Naive thymus-derived CD8-positive, alpha-beta T cell (primary cell): ENCODE measurements at regions not wholly inside any gene's neighbourhood (a gene's known extent, or its start where the extent isn't known, plus 50 kb on each side); places are given as distances from the start of the nearest gene placed in this dataset.
"Not testable (repeated sequence)": the region's sequence is repeated elsewhere in the genome, so short reads cannot be mapped to it uniquely, and the experiment has no call there.

Source experiments
- ATAC-seq, 2 donors: fragments of 150-1000 bp; cut with Tn5 transposase in 1 of 2; sonication (Bioruptor Pico), chemical (Tn5 transposase) in 1 of 2; 1 replicate in 1 of 2; 2 replicates in 1 of 2; pipeline ENCODE4 v1.10.0; 2021; ENCODE audit warnings: mild to moderate bottlenecking in 2 of 2, moderate library complexity in 2 of 2
- POLR2A ChIA-PET: fragments of 350-600 bp; sonication (Branson Sonifier 250); formaldehyde crosslinking; loops from one replicate; lab custom pipeline; 2021; ENCODE audit warnings: antibody characterized with exemption; lab: Charles Lee
- DNase-seq, 10 donors: peaks; one replicate each; pipeline versions ENCODE4 v3.0.0 to v3.0.0-alpha.2; 2020 to 2022
- H3K27ac Mint-ChIP-seq, 10 donors: one replicate each; pipeline ENCODE4 v1.8.0; 2020 to 2022; ENCODE audit warnings: mild to moderate bottlenecking in 10 of 10, mixed read lengths in 10 of 10, moderate library complexity in 4 of 10, inconsistent platforms in 1 of 10
- H3K27me3 Mint-ChIP-seq, 5 donors: one replicate each; pipeline ENCODE4 v1.8.0; 2021 to 2022; ENCODE audit warnings: mixed read lengths in 5 of 5
- H3K36me3 Mint-ChIP-seq, 3 donors: one replicate each; pipeline ENCODE4 v1.8.0; 2020 to 2022; ENCODE audit warnings: mixed read lengths in 3 of 3, mild to moderate bottlenecking in 2 of 3, inconsistent platforms in 1 of 3
- H3K4me1 Mint-ChIP-seq, 4 donors: one replicate each; pipeline ENCODE4 v1.8.0; 2021 to 2022; ENCODE audit warnings: mixed read lengths in 4 of 4
- H3K4me3 Mint-ChIP-seq, 10 donors: one replicate each; pipeline ENCODE4 v1.8.0; 2020 to 2022; ENCODE audit warnings: mild to moderate bottlenecking in 10 of 10, mixed read lengths in 10 of 10, moderate library complexity in 6 of 10, inconsistent platforms in 1 of 10
- H3K9me3 Mint-ChIP-seq, 9 donors: one replicate each; pipeline ENCODE4 v1.8.0; 2020 to 2022; ENCODE audit warnings: mixed read lengths in 9 of 9, mild to moderate bottlenecking in 3 of 9, inconsistent platforms in 1 of 9, moderate library complexity in 1 of 9

DNA sequence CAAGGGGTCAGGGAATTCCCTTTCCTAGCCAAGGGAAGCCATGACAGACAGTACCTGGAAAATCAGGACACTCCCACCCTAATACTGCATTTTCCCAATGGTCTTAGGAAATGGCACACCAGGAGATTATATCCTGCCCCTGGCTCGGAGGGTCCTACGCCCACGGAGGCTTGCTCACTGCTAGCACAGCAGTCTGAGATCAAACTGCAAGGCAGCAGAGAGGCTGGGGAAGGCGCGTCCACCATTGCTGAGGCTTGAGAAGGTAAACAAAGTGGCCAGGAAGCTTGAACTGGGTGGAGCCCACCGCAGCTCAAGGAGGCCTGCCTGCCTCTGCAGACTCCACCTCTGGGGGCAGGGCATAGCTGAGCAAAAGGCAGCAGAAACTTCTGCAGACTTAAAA lies 207.1 kb upstream of the OBI1 start:
- not testable (repeated sequence) for DNase-seq, H3K27ac Mint-ChIP-seq

DNA sequence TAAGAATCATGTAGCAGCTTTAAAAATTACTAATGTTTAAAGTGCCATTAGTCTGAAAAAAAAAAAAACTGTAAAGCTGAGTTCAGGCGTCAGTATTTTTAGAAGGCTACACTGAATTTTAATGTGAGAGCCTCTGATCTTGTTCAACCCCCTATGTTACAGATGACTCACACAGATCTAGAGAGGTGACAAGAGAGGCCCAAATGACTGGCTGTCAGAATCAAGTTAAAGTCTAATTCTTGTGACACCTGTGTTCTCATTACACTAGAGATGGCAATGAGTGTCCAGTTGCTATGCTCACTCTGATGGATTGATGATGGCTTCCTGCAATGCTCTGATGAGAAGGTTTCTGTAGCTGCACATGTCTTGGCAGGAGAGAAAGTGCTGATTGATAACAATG lies 203.5 kb upstream of the OBI1 start:
- no peak overlapping the region for H3K4me3 Mint-ChIP-seq
- H3K36me3 Mint-ChIP-seq: no peaks in the 10 kb centered on the region
- POLR2A ChIA-PET: no interaction called here
- ATAC-seq (no peak), DNase-seq (no peak)
- H3K27ac Mint-ChIP-seq: no peak overlapping the region
- peaks cover 0 to 24% (median 11%) of the 10 kb centered on the region in 5 donors for H3K27me3 Mint-ChIP-seq
- no peaks in the 10 kb centered on the region for H3K4me1 Mint-ChIP-seq
- peaks cover 0 to 8% (median 4%) of the 10 kb centered on the region in 9 donors for H3K9me3 Mint-ChIP-seq

More for the DNA sequence above, 207.1 kb upstream of the OBI1 start:
- H3K36me3 Mint-ChIP-seq, H3K9me3 Mint-ChIP-seq, H3K4me1 Mint-ChIP-seq, ATAC-seq, H3K4me3 Mint-ChIP-seq, POLR2A ChIA-PET: not testable (repeated sequence)
- peaks cover 0 to 17% (median 8%) of the 10 kb centered on the region in 5 donors for H3K27me3 Mint-ChIP-seq

DNA sequence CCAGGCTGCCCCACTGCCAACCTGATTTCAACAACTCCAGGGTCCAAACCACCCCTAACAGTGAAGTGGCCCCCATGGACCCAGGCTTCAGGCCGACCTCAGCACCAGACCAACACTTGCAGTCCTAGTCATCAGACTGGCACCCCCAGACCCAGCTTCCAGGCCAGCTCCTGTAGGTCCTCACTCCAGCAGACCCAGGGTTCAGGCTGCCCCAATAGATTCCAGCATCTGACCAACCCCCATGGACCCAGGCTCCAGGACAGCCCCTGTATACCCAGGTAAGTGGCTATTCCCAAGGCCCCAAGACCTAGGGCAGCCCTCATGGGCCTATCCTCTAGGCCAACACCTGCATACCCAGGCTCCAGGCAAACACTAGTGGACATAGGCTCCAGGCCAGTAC lies 193.8 kb upstream of the OBI1 start:
- no peak overlapping the region for H3K27ac Mint-ChIP-seq
- DNase-seq (no peak), ATAC-seq (no peak)
- no peaks in the 10 kb centered on the region for H3K4me1 Mint-ChIP-seq
- POLR2A ChIA-PET: no interaction called here
- H3K36me3 Mint-ChIP-seq: peaks cover 0 to 16% (median 0%) of the 10 kb centered on the region in 3 donors
- peaks cover 7 to 25% (median 18%) of the 10 kb centered on the region in 9 donors for H3K9me3 Mint-ChIP-seq
- no peak overlapping the region for H3K4me3 Mint-ChIP-seq
- peaks cover 0 to 21% (median 2%) of the 10 kb centered on the region in 5 donors for H3K27me3 Mint-ChIP-seq

DNA sequence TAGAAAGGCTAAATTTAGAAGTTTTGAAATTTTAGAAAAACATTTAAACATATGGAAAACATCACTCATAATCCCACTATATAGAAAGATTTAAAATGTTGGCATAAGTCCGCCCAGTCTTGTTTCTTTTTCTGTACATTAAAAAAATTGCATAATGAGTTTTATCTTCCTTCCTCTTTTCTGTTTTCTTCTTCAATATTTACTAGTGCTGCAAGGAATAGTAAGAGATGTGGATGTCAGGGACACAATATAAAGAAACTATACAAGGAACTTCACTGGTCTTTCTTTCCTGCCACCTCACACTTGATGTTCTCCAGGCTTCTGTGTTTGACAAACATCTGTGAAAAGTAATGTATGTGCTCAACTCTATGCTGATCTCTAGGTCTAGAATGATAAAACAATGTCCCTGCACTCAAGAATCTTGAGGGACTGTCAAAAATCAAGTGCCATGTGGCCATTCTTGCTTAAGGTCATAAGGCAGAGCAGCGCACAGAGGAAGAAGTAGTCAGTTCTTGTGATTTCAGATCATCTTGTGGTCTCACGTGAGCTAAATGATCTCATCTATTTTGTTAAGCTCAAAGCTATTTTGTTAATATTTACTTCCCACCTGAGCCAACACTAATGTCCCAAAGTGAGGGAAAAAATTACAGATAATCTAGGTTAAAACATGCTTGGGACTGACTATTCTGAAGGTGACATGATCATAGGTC lies 186.9 kb upstream of the OBI1 start:
- Mint-ChIP-seq H3K9me3 (peaks cover 0 to 5% (median 0%) of the 10 kb centered on the region in 9 donors), H3K36me3 (no peaks in the 10 kb centered on the region), H3K4me3 (no peak overlapping the region), H3K27me3 (peaks cover 4 to 41% (median 5%) of the 10 kb centered on the region in 5 donors), H3K4me1 (no peaks in the 10 kb centered on the region), H3K27ac (no peak overlapping the region)
- DNase-seq (no peak), ATAC-seq (no peak)
- POLR2A ChIA-PET: no interaction called here

DNA sequence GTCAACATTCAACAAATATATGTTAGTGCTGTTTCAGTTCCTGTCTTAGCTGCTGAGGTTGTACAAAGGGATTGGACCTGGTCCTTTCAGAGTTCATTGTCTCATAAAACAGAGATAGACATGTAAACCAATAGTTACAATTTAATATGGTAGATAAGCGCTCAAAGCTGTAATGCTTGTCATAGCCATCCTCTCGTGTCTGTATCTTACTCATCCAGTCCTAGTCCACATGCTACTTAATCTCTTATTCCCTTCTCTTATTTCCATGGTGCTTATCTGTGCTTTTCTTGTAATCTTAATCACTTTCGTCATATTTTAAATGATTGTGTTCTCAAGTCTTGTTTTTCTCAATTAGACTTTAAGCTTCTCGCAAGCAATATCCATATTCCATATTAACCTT lies 185.2 kb upstream of the OBI1 start:
- no peaks in the 10 kb centered on the region for H3K4me1 Mint-ChIP-seq
- H3K27ac Mint-ChIP-seq: no peak overlapping the region
- DNase-seq (no peak), ATAC-seq (no peak)
- peaks cover 2 to 36% (median 12%) of the 10 kb centered on the region in 5 donors for H3K27me3 Mint-ChIP-seq
- POLR2A ChIA-PET: no interaction called here
- H3K9me3 Mint-ChIP-seq: peaks cover 0 to 9% (median 0%) of the 10 kb centered on the region in 9 donors
- H3K4me3 Mint-ChIP-seq: no peak overlapping the region
- H3K36me3 Mint-ChIP-seq: no peaks in the 10 kb centered on the region

DNA sequence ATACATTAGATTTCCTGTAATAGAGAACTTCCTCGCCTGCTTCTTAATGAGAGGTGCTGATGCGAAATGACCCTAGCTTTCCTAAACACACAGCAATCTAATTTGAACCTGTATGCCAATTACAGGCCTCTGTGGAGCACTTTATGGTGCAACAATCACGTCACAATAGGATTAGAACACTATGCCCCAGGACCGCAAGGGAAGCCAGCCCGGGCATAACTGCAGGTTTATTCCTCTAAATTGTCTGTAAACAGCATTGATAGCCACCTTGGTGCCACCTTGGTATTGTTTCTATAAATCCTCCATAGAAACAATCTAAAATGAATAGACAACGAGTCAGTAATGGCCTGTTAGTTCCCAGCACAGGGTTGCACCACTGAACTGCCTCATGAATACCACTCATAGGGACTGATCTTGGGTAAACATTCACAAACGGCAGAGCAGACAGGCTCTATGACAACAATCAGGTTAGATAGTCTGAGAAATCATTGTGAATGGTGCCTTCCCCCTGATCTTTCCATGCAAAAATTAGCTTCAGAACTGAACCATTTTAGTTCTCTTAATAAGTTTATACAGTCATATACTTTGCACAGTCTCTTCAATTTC lies 182.5 kb upstream of the OBI1 start:
- ATAC-seq: no peak
- H3K9me3 Mint-ChIP-seq: peaks cover 0 to 12% (median 0%) of the 10 kb centered on the region in 9 donors
- POLR2A ChIA-PET: no interaction called here
- no peak overlapping the region for H3K4me3 Mint-ChIP-seq
- no peak for DNase-seq
- no peaks in the 10 kb centered on the region for H3K4me1 Mint-ChIP-seq
- H3K27ac Mint-ChIP-seq: no peak overlapping the region
- peaks cover 2 to 22% (median 11%) of the 10 kb centered on the region in 5 donors for H3K27me3 Mint-ChIP-seq
- H3K36me3 Mint-ChIP-seq: no peaks in the 10 kb centered on the region

DNA sequence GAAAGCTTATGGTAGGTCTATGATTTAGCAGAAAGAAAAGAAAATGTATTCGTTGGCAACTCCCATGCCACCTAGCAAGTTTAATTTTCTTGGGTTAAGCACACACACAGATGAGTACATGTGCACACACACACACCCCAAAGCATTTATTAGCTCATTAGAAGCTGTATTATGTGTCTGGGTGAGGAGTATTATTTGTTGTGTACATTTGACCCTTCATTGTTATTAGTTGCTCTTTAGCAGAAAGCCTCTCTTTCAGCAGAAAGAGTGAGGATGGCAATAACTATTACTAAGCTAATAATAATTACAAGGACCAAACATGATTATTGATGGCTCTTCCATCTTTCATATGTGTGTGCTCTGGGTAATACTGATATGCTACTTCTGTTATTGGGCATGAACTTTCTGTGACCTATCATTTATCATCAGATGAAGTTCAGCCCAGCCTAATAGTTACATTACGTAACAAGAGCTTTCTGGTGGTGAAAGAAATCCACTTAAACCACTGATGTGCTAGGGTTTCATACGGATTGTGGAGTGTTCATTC lies 177.4 kb upstream of the OBI1 start:
- peaks cover 5 to 13% (median 6%) of the 10 kb centered on the region in 5 donors for H3K27me3 Mint-ChIP-seq
- POLR2A ChIA-PET: no interaction called here

DNA sequence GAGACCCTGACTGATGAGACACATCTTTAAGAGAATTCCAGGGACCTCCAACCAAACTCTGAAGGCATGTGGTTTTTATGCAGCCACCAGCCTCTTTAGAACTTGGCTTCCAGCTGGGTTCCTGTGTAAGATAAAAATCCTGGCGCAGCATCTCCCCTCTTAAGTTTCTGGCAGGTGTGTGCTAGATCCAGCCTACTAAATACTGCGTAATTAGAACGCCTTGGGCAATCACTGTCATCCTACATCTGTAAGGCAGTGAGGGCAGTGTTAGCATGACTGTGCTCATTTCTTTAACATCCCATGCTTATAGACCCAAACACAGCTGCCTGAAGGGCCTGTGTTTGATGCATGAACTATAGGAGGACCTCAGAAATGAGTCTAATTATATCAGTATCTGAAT lies 173.5 kb upstream of the OBI1 start:
- POLR2A ChIA-PET: no interaction called here
- H3K9me3 Mint-ChIP-seq: no peaks in the 10 kb centered on the region
- no peak for DNase-seq
- H3K27ac Mint-ChIP-seq: no peak overlapping the region
- no peaks in the 10 kb centered on the region for H3K36me3 Mint-ChIP-seq
- no peak overlapping the region for H3K4me3 Mint-ChIP-seq
- ATAC-seq: no peak
- H3K4me1 Mint-ChIP-seq: no peaks in the 10 kb centered on the region
- H3K27me3 Mint-ChIP-seq: peaks cover 7 to 25% (median 18%) of the 10 kb centered on the region in 5 donors

More for the DNA sequence above, 177.4 kb upstream of the OBI1 start:
- Mint-ChIP-seq H3K27ac (no peak overlapping the region), H3K36me3 (no peaks in the 10 kb centered on the region), H3K9me3 (peaks cover 0 to 7% (median 0%) of the 10 kb centered on the region in 9 donors), H3K4me1 (no peaks in the 10 kb centered on the region), H3K4me3 (no peak overlapping the region)
- DNase-seq (no peak), ATAC-seq (no peak)

DNA sequence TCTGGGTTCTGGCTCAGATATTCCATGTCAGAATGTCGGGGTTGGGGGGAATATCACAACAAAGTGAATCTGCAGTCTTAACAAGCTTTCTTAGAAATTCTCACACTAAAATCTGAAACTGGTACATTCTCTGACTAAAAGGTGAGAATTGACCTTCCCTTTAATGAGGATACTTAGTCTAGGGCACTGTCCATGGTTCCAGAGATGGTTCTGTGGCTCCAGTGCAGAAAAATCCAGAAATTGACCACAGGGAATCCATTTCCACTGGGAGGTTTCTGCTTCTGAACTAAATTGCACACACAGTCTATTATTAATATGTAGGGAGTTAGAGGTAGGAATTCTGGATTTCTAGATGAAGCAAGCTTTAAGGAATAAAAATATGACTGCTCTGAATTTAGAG lies 171.6 kb upstream of the OBI1 start:
- H3K27me3 Mint-ChIP-seq: peaks cover 7 to 25% (median 18%) of the 10 kb centered on the region in 5 donors
- no peaks in the 10 kb centered on the region for H3K36me3 Mint-ChIP-seq
- no peaks in the 10 kb centered on the region for H3K9me3 Mint-ChIP-seq
- POLR2A ChIA-PET: no interaction called here
- DNase-seq: no peak
- no peak overlapping the region for H3K27ac Mint-ChIP-seq
- H3K4me3 Mint-ChIP-seq: no peak overlapping the region
- H3K4me1 Mint-ChIP-seq: no peaks in the 10 kb centered on the region
- no peak for ATAC-seq

DNA sequence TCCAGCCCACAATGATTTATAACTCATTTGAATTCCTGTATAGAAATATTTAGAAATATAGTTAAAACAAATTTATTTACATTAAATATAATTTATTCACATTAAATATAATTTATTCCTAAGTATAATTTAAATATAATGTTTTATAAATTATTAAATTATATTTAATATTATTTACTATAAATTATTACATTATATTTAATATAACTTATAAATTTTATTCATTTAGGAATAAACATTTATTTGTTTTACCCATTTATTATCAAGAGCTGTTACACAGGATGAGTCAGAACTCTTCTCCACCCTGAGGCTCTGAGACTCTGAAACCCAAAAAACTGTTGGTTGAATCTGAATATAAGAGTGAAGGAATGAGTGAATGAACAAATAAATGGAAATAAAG lies 170.9 kb upstream of the OBI1 start:
- POLR2A ChIA-PET: no interaction called here
- Mint-ChIP-seq H3K27ac (no peak overlapping the region), H3K9me3 (no peaks in the 10 kb centered on the region), H3K27me3 (peaks cover 7 to 25% (median 18%) of the 10 kb centered on the region in 5 donors), H3K4me1 (no peaks in the 10 kb centered on the region), H3K4me3 (no peak overlapping the region), H3K36me3 (no peaks in the 10 kb centered on the region)
- no peak for ATAC-seq
- no peak for DNase-seq

DNA sequence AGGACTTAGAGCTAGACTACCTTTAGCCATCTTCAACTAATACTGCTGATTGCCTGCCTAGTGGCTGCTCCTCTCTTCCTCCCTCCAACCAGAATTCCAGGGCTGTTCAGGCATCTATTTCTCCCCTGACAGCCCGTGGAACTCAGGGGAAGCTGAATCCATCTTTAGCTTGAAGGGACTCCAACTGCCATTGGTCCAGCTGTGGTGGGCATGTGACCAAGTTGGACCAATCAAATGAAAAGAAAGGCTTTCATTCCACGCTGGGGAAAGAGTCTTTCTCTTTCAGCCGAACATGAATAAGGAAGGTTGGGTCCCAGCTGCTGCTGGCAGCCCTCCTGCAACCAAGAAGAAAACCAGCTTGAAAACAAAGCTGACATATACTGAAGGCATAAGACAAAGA lies 168.5 kb upstream of the OBI1 start:
- no peak overlapping the region for H3K27ac Mint-ChIP-seq
- H3K4me1 Mint-ChIP-seq: no peaks in the 10 kb centered on the region
- DNase-seq (no peak), ATAC-seq (no peak)
- H3K36me3 Mint-ChIP-seq: no peaks in the 10 kb centered on the region
- H3K27me3 Mint-ChIP-seq: peaks cover 6 to 22% (median 14%) of the 10 kb centered on the region in 5 donors
- H3K4me3 Mint-ChIP-seq: no peak overlapping the region
- no peaks in the 10 kb centered on the region for H3K9me3 Mint-ChIP-seq
- POLR2A ChIA-PET: no interaction called here

DNA sequence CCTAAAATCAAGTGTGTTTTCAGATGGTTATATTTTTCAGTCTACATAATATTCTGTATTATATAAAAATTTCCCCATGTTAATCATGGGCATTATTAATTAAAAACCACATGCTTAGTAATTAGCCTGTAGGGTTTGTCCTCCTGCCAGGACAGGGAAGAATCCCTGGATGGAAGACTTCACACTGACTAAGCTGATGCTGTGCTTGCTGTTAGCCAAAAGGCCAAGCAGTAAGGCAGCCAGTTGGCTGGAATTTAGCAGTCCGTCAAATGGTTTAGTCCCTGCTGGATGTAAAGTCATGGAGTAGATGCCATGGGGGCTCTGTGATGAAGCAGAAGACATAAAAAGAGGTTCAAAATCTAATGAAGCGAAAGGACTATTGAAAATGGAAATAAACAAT lies 168.0 kb upstream of the OBI1 start:
- no peak for ATAC-seq
- no peak overlapping the region for H3K4me3 Mint-ChIP-seq
- POLR2A ChIA-PET: no interaction called here

DNA sequence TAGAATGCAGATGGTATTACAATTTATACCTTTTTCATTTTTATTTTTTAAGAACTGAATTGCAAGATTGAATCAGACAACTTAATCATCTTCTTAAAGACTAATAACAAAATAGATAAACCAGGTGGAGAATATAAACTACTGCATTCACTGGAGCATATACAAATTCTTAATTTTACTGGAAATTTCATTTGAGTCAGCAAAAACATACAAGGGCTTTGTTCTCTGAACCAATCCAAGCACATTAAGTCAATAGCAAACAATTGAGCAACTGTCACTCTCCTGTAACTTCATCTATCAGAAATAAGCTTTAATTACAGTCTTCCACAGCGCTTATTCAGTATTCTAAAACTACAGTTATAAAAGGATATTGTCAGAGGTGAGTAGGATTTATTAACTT lies 167.4 kb upstream of the OBI1 start:
- DNase-seq (no peak), ATAC-seq (no peak)
- Mint-ChIP-seq H3K36me3 (no peaks in the 10 kb centered on the region), H3K9me3 (no peaks in the 10 kb centered on the region), H3K4me1 (no peaks in the 10 kb centered on the region), H3K4me3 (no peak overlapping the region), H3K27me3 (peaks cover 7 to 22% (median 13%) of the 10 kb centered on the region in 5 donors), H3K27ac (no peak overlapping the region)
- POLR2A ChIA-PET: no interaction called here

More for the DNA sequence above, 168.0 kb upstream of the OBI1 start:
- Mint-ChIP-seq H3K9me3 (no peaks in the 10 kb centered on the region), H3K27ac (no peak overlapping the region), H3K27me3 (peaks cover 6 to 22% (median 13%) of the 10 kb centered on the region in 5 donors), H3K4me1 (no peaks in the 10 kb centered on the region), H3K36me3 (no peaks in the 10 kb centered on the region)
- no peak for DNase-seq
